Endothelial cell (in vitro differentiated cells): ENCODE measurements at regions not wholly inside any gene's neighbourhood (a gene's known extent, or its start where the extent isn't known, plus 50 kb on each side); places are given as distances from the start of the nearest gene placed in this dataset.

Experiments
- DNase-seq: peaks from one replicate; pipeline ENCODE4 v3.0.0; 2021; ENCODE audit warnings: low spot score
- H3K27ac Mint-ChIP-seq: one replicate; pipeline ENCODE4 v1.8.0; 2021; ENCODE audit warnings: mixed read lengths, inconsistent platforms; ENCODE audit not compliant: unreplicated experiment
- H3K27me3 Mint-ChIP-seq: one replicate; pipeline ENCODE4 v1.8.0; 2021; ENCODE audit warnings: mild to moderate bottlenecking, moderate library complexity, mixed read lengths, inconsistent platforms; ENCODE audit not compliant: unreplicated experiment
- H3K36me3 Mint-ChIP-seq: one replicate; pipeline ENCODE4 v1.8.0; 2021; ENCODE audit warnings: mild to moderate bottlenecking, low read depth, mixed read lengths, inconsistent platforms; ENCODE audit not compliant: unreplicated experiment
- H3K4me1 Mint-ChIP-seq: one replicate; pipeline ENCODE4 v1.8.0; 2021; ENCODE audit warnings: mild to moderate bottlenecking, mixed read lengths, inconsistent platforms; ENCODE audit not compliant: unreplicated experiment
- H3K4me3 Mint-ChIP-seq: one replicate; pipeline ENCODE4 v1.8.0; 2021; ENCODE audit warnings: mild to moderate bottlenecking, mixed read lengths, inconsistent platforms; ENCODE audit not compliant: unreplicated experiment
- H3K9me3 Mint-ChIP-seq: one replicate; pipeline ENCODE4 v1.8.0; 2021; ENCODE audit warnings: mixed read lengths, inconsistent platforms; ENCODE audit not compliant: unreplicated experiment
- CTCF ChIP-seq: fragments of 200-600 bp; sonication (generic); IDR thresholded peaks from one replicate; pipeline ENCODE4 v1.5.0; 2021; ENCODE audit warnings: antibody characterized with exemption; ENCODE audit not compliant: unreplicated experiment

GRCh38 chr13:107649079-107649478 lies 566.3 kb downstream of the LIG4 start:
- Mint-ChIP-seq H3K9me3 (no peaks in the 10 kb centered on the region), H3K27me3 (no peaks in the 10 kb centered on the region), H3K27ac (no peak overlapping the region), H3K4me3 (no peak overlapping the region), H3K36me3 (no peaks in the 10 kb centered on the region), H3K4me1 (peaks cover 8% of the 10 kb centered on the region)
- no peak for DNase-seq
- no peak for TF ChIP-seq CTCF

- H3K36me3 Mint-ChIP-seq = no peaks in the 10 kb centered on the region
- H3K4me1 Mint-ChIP-seq = peaks cover 8% of the 10 kb centered on the region
- DNase-seq = no peak
- H3K27me3 Mint-ChIP-seq = no peaks in the 10 kb centered on the region
- H3K27ac Mint-ChIP-seq = no peak overlapping the region
- no peaks in the 10 kb centered on the region for H3K9me3 Mint-ChIP-seq
- TF ChIP-seq CTCF = no peak
- H3K4me3 Mint-ChIP-seq = no peak overlapping the region
Measured at GRCh38 chr13:107644136-107644535, 571.2 kb downstream of the LIG4 start.

- Mint-ChIP-seq H3K36me3 (no peaks in the 10 kb centered on the region), H3K27ac (no peak overlapping the region), H3K27me3 (no peaks in the 10 kb centered on the region), H3K9me3 (no peaks in the 10 kb centered on the region), H3K4me3 (no peak overlapping the region), H3K4me1 (peaks cover 8% of the 10 kb centered on the region)
- no peak for TF ChIP-seq CTCF
- DNase-seq = no peak
Measured at GRCh38 chr13:107643615-107644014, 571.7 kb downstream of the LIG4 start.

GRCh38 chr13:107642831-107643230 lies 572.5 kb downstream of the LIG4 start:
- Mint-ChIP-seq H3K27ac (no peak overlapping the region), H3K27me3 (no peaks in the 10 kb centered on the region), H3K4me1 (peaks cover 8% of the 10 kb centered on the region), H3K4me3 (no peak overlapping the region), H3K36me3 (no peaks in the 10 kb centered on the region), H3K9me3 (no peaks in the 10 kb centered on the region)
- no peak for TF ChIP-seq CTCF
- DNase-seq = no peak

- H3K36me3 Mint-ChIP-seq = no peaks in the 10 kb centered on the region
- H3K4me1 Mint-ChIP-seq = peaks cover 8% of the 10 kb centered on the region
- no peaks in the 10 kb centered on the region for H3K9me3 Mint-ChIP-seq
- no peaks in the 10 kb centered on the region for H3K27me3 Mint-ChIP-seq
- DNase-seq = no peak
- no peak overlapping the region for H3K27ac Mint-ChIP-seq
- no peak for TF ChIP-seq CTCF
- H3K4me3 Mint-ChIP-seq = no peak overlapping the region
Measured at GRCh38 chr13:107641574-107641973, 573.8 kb downstream of the LIG4 start.
